Sigmoid colon (tissue), 6 donors: ENCODE measurements at regions not wholly inside any gene's neighbourhood (a gene's known extent, or its start where the extent isn't known, plus 50 kb on each side); places are given as distances from the start of the nearest gene placed in this dataset.

Experiments
- DNase-seq: peaks from one replicate; pipeline ENCODE4 v3.0.0-alpha.2; 2019
- H3K27ac ChIP-seq, 4 donors: fragments of 200-600 bp; sonication (generic); one replicate each; pipeline ENCODE4 v1.5.1; 2016 to 2019; ENCODE audit warnings: mild to moderate bottlenecking in 1 of 4
- H3K27me3 ChIP-seq, 3 donors: fragments of 200-600 bp; sonication (generic); one replicate each; pipeline ENCODE4 v1.5.1; 2019; ENCODE audit warnings: mild to moderate bottlenecking in 1 of 3
- H3K36me3 ChIP-seq, 4 donors: fragments of 200-600 bp; sonication (generic); one replicate each; pipeline ENCODE4 v1.5.1; 2016 to 2019
- H3K4me1 ChIP-seq, 4 donors: fragments of 200-600 bp; sonication (generic); one replicate each; pipeline ENCODE4 v1.5.1; 2017 to 2019
- H3K4me3 ChIP-seq, 4 donors: fragments of 200-600 bp; sonication (generic); one replicate each; pipeline ENCODE4 v1.5.1; 2017 to 2019; ENCODE audit warnings: mild to moderate bottlenecking in 2 of 4, moderate library complexity in 1 of 4
- H3K9me3 ChIP-seq, 4 donors: fragments of 200-600 bp in 3 of 4; sonication (generic) in 3 of 4; one replicate each; pipeline versions ENCODE4 v1.5.1 to v1.6.1; 2013 to 2019
- EP300 ChIP-seq, 4 donors: sonication (generic); formaldehyde crosslinking; IDR thresholded peaks; one replicate each; pipeline ENCODE4 v1.6.1; 2017; ENCODE audit warnings: antibody characterized with exemption in 4 of 4
- POLR2A ChIP-seq, 2 donors: fragments of 450-650 bp; IDR thresholded peaks; one replicate each; pipeline ENCODE4 v1.6.1; 2016; ENCODE audit warnings: antibody characterized with exemption in 2 of 2, mild to moderate bottlenecking in 2 of 2, moderate library complexity in 2 of 2
- POLR2AphosphoS5 ChIP-seq, 4 donors: sonication (generic); formaldehyde crosslinking; IDR thresholded peaks; one replicate each; pipeline ENCODE4 v1.6.1; 2017; ENCODE audit warnings: antibody characterized with exemption in 4 of 4
- WGBS, 2 donors: extraction: QIAGEN DNeasy Blood & Tissue Kit; methylation state at CpG; one replicate each; pipeline ENCODE4 v1.1.7; 2013; 5-methylcytosine and 5-hydroxymethylcytosine counted together
- intact Hi-C: fragments of 100-400 bp; cut with DNase I; formaldehyde crosslinking; loops from one replicate; pipeline ENCODE4 v1.15.1; 2023
- TF ChIP-seq, protein P1 (sequence below), 4 experiments: fragments of 450-650 bp in 3 of 4; fragments of 200-600 bp in 1 of 4; IDR thresholded peaks; one replicate each; pipeline ENCODE4 v1.5.1; 2016 to 2019; ENCODE audit warnings: antibody characterized with exemption in 4 of 4, mild to moderate bottlenecking in 3 of 4, moderate library complexity in 2 of 4
- donor health status: healthy with polysubstance abuse.
- donor health status: healthy.

DNA sequence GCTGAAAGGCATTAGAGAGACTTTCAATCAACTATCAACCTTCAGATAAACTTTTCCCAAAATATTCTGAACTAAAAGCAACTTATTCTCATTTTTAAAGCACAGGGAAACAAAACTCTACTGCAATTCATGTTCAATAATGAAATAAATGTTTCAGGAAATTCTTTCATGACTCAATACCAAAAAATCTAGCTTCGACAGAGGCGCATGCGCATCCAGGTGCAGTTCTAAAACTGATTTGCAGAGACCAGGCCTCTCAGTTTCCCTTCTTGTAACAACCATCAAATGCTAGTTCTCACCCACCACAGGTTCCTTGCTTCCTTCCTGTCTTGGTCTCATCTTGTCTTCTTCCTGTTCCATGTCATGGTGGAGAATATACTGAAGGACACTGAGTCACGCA is 55.3 kb upstream of the NRBF2 start:
- intact Hi-C loops, result no loop called here
- no peaks in the 10 kb centered on the region for H3K4me1 ChIP-seq
- DNase-seq, result no peak
- H3K9me3 ChIP-seq, result no peaks in the 10 kb centered on the region
- H3K36me3 ChIP-seq, result no peaks in the 10 kb centered on the region
- TF ChIP-seq, protein P1, sequence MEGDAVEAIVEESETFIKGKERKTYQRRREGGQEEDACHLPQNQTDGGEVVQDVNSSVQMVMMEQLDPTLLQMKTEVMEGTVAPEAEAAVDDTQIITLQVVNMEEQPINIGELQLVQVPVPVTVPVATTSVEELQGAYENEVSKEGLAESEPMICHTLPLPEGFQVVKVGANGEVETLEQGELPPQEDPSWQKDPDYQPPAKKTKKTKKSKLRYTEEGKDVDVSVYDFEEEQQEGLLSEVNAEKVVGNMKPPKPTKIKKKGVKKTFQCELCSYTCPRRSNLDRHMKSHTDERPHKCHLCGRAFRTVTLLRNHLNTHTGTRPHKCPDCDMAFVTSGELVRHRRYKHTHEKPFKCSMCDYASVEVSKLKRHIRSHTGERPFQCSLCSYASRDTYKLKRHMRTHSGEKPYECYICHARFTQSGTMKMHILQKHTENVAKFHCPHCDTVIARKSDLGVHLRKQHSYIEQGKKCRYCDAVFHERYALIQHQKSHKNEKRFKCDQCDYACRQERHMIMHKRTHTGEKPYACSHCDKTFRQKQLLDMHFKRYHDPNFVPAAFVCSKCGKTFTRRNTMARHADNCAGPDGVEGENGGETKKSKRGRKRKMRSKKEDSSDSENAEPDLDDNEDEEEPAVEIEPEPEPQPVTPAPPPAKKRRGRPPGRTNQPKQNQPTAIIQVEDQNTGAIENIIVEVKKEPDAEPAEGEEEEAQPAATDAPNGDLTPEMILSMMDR (IDR thresholded peaks at IDR 0.05), result no peak
- TF ChIP-seq EP300 (IDR thresholded peaks at IDR 0.05) (no peak), POLR2AphosphoS5 (IDR thresholded peaks at IDR 0.05) (no peak), POLR2A (IDR thresholded peaks at IDR 0.05) (no peak)
- H3K4me3 ChIP-seq, result no peak overlapping the region
- no peaks in the 10 kb centered on the region for H3K27me3 ChIP-seq
- 89 to 92% methylated on average over 4 of the region's 4 CpGs for WGBS, 2 donors
- H3K27ac ChIP-seq, result no peak overlapping the region

DNA sequence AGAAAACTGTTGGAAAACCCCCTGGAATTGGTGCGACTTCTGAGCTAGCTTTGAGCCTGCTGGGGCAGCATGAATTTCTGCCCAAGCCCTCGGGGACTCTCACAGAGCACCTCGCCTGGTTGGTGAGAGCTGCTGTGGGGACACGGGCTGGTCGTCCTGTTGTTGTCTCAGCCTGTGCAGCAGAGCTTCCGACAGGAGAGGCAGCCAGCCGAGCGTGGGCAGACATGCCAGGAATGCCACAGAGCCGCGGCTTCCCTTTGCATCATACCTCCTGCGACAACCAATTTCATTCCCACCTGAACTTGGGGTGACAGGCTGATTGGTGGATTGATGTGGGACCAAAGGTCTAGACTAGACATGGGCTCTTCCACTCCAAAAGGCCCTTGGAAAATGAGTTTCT is 60.2 kb upstream of the NRBF2 start:
- TF ChIP-seq POLR2A (IDR thresholded peaks at IDR 0.05), result no peak
- TF ChIP-seq POLR2AphosphoS5 (IDR thresholded peaks at IDR 0.05), result no peak
- no peak for TF ChIP-seq EP300 (IDR thresholded peaks at IDR 0.05)
- TF ChIP-seq, protein P1 (IDR thresholded peaks at IDR 0.05), result no peak
- WGBS, 2 donors, result 86 to 88% methylated on average over 11 of the region's 11 CpGs
- H3K4me3 ChIP-seq, result no peak overlapping the region
- no peaks in the 10 kb centered on the region for H3K36me3 ChIP-seq
- no peaks in the 10 kb centered on the region for H3K9me3 ChIP-seq
- no peak overlapping the region for H3K27ac ChIP-seq
- intact Hi-C loops, result no loop called here
- H3K4me1 ChIP-seq, result no peaks in the 10 kb centered on the region
- no peak for DNase-seq
- no peaks in the 10 kb centered on the region for H3K27me3 ChIP-seq

- WGBS, 2 donors, result 36 to 91% methylated on average over 11 of the region's 11 CpGs
- TF ChIP-seq, protein P1 (IDR thresholded peaks at IDR 0.05), result no peak
- TF ChIP-seq EP300 (IDR thresholded peaks at IDR 0.05) (no peak), POLR2A (IDR thresholded peaks at IDR 0.05) (no peak), POLR2AphosphoS5 (IDR thresholded peaks at IDR 0.05) (no peak)
- DNase-seq, result no peak
Measured at GRCh38 chr10:63071145-63071544, 62.0 kb upstream of the NRBF2 start.

GRCh38 chr10:63069318-63069717 is 63.8 kb upstream of the NRBF2 start:
- intact Hi-C loops, result no loop called here
- Histone ChIP-seq H3K9me3 (no peaks in the 10 kb centered on the region), H3K27ac (no peak overlapping the region), H3K4me3 (no peak overlapping the region), H3K36me3 (no peaks in the 10 kb centered on the region), H3K4me1 (no peaks in the 10 kb centered on the region), H3K27me3 (no peaks in the 10 kb centered on the region)
- WGBS, 2 donors, result 25 to 71% methylated on average over 1 of the region's 1 CpG
- no peak for DNase-seq
- TF ChIP-seq, protein P1 (IDR thresholded peaks at IDR 0.05), result no peak
- TF ChIP-seq POLR2AphosphoS5 (IDR thresholded peaks at IDR 0.05) (no peak), POLR2A (IDR thresholded peaks at IDR 0.05) (no peak), EP300 (IDR thresholded peaks at IDR 0.05) (no peak)

More at GRCh38 chr10:63071145-63071544, 62.0 kb upstream of the NRBF2 start:
- no peaks in the 10 kb centered on the region for H3K27me3 ChIP-seq
- no peak overlapping the region for H3K27ac ChIP-seq
- no peaks in the 10 kb centered on the region for H3K9me3 ChIP-seq
- intact Hi-C loops, result no loop called here
- H3K4me3 ChIP-seq, result no peak overlapping the region
- H3K4me1 ChIP-seq, result no peaks in the 10 kb centered on the region
- no peaks in the 10 kb centered on the region for H3K36me3 ChIP-seq

DNA sequence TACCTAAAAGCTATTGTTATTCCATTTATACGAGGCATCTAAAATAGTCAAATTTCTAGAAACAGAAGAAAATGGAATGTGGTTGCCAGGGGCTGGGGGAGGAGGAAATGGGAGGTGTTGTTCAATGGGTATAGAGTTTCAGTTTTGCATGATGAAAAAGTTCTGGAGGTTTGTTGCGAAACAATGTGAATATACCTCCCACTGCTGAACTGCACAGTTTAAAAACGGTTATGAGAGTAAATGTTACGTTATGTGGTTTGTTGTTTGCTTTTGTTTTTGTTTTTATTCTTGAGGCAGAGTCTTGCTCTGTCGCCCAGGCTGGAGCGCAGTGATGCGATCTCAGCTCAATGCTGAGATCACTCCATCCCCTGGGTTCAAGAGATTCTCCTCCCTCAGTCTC is 64.9 kb upstream of the NRBF2 start:
- Histone ChIP-seq H3K36me3 (no peaks in the 10 kb centered on the region), H3K27me3 (no peaks in the 10 kb centered on the region), H3K27ac (no peak overlapping the region), H3K4me3 (no peak overlapping the region), H3K4me1 (no peaks in the 10 kb centered on the region), H3K9me3 (no peaks in the 10 kb centered on the region)
- WGBS, 2 donors, result 71 to 74% methylated on average over 7 of the region's 7 CpGs
- no peak for TF ChIP-seq EP300 (IDR thresholded peaks at IDR 0.05)
- no peak for TF ChIP-seq POLR2AphosphoS5 (IDR thresholded peaks at IDR 0.05)
- TF ChIP-seq POLR2A (IDR thresholded peaks at IDR 0.05), result no peak
- TF ChIP-seq, protein P1 (IDR thresholded peaks at IDR 0.05), result no peak
- intact Hi-C loops, result no loop called here
- no peak for DNase-seq
